ENCODE measurements at regions not wholly inside any gene's neighbourhood (a gene's known extent, or its start where the extent isn't known, plus 50 kb on each side); places are given as distances from the start of the nearest gene placed in this dataset.

DNA sequence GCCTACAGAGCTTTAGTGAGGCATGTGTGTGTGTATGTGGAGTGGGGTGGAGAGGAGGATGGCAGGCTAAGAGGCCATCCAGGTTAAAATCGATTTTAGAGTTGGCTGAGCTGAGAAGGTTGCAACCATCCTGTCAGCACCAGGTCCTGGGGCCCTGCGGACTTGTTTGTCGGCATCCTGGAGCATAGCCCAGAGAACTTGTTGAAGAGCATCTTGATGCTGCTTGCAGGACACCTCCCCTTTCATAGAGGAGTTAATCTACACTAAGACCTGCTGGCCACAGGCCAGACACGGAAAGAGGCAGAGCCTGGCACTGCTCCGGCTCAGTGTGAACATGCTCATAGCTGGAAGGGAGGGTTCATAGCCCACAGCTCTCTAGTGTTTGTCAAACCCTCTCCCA lies 72.1 kb upstream of the RGPD5 start:
- Mint-ChIP-seq H3K4me1 (peaks cover 5% of the 10 kb centered on the region; the same call in 1 of the 3 replicates), H3K27me3 (ENCODE audit: insufficient read depth, low read depth, poor library complexity) (peaks cover 1% of the 10 kb centered on the region)
- H3K4me2 ChIP-seq: no peak overlapping the region

More for the DNA sequence above, 72.1 kb upstream of the RGPD5 start:
- Mint-ChIP-seq H3K9me3 (peaks cover 8% of the 10 kb centered on the region; the same call in 2 of the 3 replicates), H3K36me3 (ENCODE audit: low read depth) (no peaks in the 10 kb centered on the region), H3K4me3 (no peak overlapping the region), H3K27ac (no peak overlapping the region)
- no peak overlapping the region for H2AFZ ChIP-seq
- DNase-seq (ENCODE audit: low spot score) (no peak), ATAC-seq (no peak)
- no peaks in the 10 kb centered on the region for H3F3A ChIP-seq (replicated peaks; ENCODE audit: low read depth)
- H3K4me1 ChIP-seq (ENCODE audit: insufficient read depth): no peaks in the 10 kb centered on the region
- H3K4me3 ChIP-seq: no peak overlapping the region
- H3K79me2 ChIP-seq (replicated peaks; ENCODE audit: insufficient read depth): no peaks in the 10 kb centered on the region
- no peak overlapping the region for H3K27ac ChIP-seq (ENCODE audit: low read depth)
- H4K20me1 ChIP-seq (replicated peaks; ENCODE audit: insufficient read depth): no peaks in the 10 kb centered on the region
- no peaks in the 10 kb centered on the region for H3K36me3 ChIP-seq (ENCODE audit: insufficient read depth)
- H3K27me3 ChIP-seq (ENCODE audit: insufficient read depth): no peaks in the 10 kb centered on the region
- H3K9me2 ChIP-seq (ENCODE audit: insufficient read depth): no peaks in the 10 kb centered on the region
- no peak for TF ChIP-seq STAT1 (IDR thresholded peaks at IDR 0.05; ENCODE audit: unreplicated experiment)
- no peak for TF ChIP-seq POLR2AphosphoS5 (IDR thresholded peaks at IDR 0.05; ENCODE audit: low read depth)
- no peak for TF ChIP-seq NANOG (IDR thresholded peaks at IDR 0.05; ENCODE audit: borderline replicate concordance)
- TF ChIP-seq EZH2 (IDR thresholded peaks at IDR 0.05; ENCODE audit: low read depth, unreplicated experiment): no peak
- no peak for TF ChIP-seq EZH2phosphoT487 (IDR thresholded peaks at IDR 0.05; ENCODE audit: unreplicated experiment)
- no peak for TF ChIP-seq ZNF331 (CRISPR knock-in tag; IDR thresholded peaks at IDR 0.05; ENCODE audit: low read depth)
- TF ChIP-seq, protein P1, sequence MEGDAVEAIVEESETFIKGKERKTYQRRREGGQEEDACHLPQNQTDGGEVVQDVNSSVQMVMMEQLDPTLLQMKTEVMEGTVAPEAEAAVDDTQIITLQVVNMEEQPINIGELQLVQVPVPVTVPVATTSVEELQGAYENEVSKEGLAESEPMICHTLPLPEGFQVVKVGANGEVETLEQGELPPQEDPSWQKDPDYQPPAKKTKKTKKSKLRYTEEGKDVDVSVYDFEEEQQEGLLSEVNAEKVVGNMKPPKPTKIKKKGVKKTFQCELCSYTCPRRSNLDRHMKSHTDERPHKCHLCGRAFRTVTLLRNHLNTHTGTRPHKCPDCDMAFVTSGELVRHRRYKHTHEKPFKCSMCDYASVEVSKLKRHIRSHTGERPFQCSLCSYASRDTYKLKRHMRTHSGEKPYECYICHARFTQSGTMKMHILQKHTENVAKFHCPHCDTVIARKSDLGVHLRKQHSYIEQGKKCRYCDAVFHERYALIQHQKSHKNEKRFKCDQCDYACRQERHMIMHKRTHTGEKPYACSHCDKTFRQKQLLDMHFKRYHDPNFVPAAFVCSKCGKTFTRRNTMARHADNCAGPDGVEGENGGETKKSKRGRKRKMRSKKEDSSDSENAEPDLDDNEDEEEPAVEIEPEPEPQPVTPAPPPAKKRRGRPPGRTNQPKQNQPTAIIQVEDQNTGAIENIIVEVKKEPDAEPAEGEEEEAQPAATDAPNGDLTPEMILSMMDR (conservative IDR thresholded peaks at IDR 0.05; ENCODE audit: low read depth in 2 of 2): no peak
- TF ChIP-seq, protein P2, sequence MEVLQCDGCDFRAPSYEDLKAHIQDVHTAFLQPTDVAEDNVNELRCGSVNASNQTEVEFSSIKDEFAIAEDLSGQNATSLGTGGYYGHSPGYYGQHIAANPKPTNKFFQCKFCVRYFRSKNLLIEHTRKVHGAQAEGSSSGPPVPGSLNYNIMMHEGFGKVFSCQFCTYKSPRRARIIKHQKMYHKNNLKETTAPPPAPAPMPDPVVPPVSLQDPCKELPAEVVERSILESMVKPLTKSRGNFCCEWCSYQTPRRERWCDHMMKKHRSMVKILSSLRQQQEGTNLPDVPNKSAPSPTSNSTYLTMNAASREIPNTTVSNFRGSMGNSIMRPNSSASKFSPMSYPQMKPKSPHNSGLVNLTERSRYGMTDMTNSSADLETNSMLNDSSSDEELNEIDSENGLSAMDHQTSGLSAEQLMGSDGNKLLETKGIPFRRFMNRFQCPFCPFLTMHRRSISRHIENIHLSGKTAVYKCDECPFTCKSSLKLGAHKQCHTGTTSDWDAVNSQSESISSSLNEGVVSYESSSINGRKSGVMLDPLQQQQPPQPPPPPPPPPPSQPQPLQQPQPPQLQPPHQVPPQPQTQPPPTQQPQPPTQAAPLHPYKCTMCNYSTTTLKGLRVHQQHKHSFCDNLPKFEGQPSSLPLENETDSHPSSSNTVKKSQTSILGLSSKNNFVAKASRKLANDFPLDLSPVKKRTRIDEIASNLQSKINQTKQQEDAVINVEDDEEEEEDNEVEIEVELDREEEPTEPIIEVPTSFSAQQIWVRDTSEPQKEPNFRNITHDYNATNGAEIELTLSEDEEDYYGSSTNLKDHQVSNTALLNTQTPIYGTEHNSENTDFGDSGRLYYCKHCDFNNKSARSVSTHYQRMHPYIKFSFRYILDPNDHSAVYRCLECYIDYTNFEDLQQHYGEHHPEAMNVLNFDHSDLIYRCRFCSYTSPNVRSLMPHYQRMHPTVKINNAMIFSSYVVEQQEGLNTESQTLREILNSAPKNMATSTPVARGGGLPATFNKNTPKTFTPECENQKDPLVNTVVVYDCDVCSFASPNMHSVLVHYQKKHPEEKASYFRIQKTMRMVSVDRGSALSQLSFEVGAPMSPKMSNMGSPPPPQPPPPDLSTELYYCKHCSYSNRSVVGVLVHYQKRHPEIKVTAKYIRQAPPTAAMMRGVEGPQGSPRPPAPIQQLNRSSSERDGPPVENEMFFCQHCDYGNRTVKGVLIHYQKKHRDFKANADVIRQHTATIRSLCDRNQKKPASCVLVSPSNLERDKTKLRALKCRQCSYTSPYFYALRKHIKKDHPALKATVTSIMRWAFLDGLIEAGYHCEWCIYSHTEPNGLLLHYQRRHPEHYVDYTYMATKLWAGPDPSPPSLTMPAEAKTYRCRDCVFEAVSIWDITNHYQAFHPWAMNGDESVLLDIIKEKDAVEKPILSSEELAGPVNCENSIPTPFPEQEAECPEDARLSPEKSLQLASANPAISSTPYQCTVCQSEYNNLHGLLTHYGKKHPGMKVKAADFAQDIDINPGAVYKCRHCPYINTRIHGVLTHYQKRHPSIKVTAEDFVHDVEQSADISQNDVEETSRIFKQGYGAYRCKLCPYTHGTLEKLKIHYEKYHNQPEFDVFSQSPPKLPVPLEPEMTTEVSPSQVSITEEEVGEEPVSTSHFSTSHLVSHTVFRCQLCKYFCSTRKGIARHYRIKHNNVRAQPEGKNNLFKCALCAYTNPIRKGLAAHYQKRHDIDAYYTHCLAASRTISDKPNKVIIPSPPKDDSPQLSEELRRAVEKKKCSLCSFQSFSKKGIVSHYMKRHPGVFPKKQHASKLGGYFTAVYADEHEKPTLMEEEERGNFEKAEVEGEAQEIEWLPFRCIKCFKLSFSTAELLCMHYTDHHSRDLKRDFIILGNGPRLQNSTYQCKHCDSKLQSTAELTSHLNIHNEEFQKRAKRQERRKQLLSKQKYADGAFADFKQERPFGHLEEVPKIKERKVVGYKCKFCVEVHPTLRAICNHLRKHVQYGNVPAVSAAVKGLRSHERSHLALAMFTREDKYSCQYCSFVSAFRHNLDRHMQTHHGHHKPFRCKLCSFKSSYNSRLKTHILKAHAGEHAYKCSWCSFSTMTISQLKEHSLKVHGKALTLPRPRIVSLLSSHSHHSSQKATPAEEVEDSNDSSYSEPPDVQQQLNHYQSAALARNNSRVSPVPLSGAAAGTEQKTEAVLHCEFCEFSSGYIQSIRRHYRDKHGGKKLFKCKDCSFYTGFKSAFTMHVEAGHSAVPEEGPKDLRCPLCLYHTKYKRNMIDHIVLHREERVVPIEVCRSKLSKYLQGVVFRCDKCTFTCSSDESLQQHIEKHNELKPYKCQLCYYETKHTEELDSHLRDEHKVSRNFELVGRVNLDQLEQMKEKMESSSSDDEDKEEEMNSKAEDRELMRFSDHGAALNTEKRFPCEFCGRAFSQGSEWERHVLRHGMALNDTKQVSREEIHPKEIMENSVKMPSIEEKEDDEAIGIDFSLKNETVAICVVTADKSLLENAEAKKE (CRISPR knock-in tag; IDR thresholded peaks at IDR 0.05): no peak
- TF ChIP-seq, protein P3, sequence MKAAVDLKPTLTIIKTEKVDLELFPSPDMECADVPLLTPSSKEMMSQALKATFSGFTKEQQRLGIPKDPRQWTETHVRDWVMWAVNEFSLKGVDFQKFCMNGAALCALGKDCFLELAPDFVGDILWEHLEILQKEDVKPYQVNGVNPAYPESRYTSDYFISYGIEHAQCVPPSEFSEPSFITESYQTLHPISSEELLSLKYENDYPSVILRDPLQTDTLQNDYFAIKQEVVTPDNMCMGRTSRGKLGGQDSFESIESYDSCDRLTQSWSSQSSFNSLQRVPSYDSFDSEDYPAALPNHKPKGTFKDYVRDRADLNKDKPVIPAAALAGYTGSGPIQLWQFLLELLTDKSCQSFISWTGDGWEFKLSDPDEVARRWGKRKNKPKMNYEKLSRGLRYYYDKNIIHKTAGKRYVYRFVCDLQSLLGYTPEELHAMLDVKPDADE (IDR thresholded peaks at IDR 0.05): no peak
- no peak for TF ChIP-seq JUNB (IDR thresholded peaks at IDR 0.05; ENCODE audit: unreplicated experiment)
- no peak for TF ChIP-seq ZNF114 (CRISPR knock-in tag; IDR thresholded peaks at IDR 0.05)
- TF ChIP-seq, protein P4, sequence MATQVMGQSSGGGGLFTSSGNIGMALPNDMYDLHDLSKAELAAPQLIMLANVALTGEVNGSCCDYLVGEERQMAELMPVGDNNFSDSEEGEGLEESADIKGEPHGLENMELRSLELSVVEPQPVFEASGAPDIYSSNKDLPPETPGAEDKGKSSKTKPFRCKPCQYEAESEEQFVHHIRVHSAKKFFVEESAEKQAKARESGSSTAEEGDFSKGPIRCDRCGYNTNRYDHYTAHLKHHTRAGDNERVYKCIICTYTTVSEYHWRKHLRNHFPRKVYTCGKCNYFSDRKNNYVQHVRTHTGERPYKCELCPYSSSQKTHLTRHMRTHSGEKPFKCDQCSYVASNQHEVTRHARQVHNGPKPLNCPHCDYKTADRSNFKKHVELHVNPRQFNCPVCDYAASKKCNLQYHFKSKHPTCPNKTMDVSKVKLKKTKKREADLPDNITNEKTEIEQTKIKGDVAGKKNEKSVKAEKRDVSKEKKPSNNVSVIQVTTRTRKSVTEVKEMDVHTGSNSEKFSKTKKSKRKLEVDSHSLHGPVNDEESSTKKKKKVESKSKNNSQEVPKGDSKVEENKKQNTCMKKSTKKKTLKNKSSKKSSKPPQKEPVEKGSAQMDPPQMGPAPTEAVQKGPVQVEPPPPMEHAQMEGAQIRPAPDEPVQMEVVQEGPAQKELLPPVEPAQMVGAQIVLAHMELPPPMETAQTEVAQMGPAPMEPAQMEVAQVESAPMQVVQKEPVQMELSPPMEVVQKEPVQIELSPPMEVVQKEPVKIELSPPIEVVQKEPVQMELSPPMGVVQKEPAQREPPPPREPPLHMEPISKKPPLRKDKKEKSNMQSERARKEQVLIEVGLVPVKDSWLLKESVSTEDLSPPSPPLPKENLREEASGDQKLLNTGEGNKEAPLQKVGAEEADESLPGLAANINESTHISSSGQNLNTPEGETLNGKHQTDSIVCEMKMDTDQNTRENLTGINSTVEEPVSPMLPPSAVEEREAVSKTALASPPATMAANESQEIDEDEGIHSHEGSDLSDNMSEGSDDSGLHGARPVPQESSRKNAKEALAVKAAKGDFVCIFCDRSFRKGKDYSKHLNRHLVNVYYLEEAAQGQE (IDR thresholded peaks at IDR 0.05; ENCODE audit: unreplicated experiment): no peak
